Thymus (tissue), 11 donors: ENCODE measurements at regions not wholly inside any gene's neighbourhood (a gene's known extent, or its start where the extent isn't known, plus 50 kb on each side); places are given as distances from the start of the nearest gene placed in this dataset.

Source experiments
- DNase-seq, 9 donors: peaks; one replicate each; pipeline ENCODE4 v3.0.0-alpha.2; 2013; ENCODE audit warnings: low spot score in 9 of 9, low read depth in 6 of 9, missing footprints in 1 of 9
- H3K27ac ChIP-seq, 2 donors: one replicate each; pipeline ENCODE4 v1.5.1; 2013; ENCODE audit warnings: control low read depth in 1 of 2, low read depth in 1 of 2, low read length in 1 of 2, mild to moderate bottlenecking in 1 of 2, moderate library complexity in 1 of 2
- H3K27me3 ChIP-seq, 2 donors: one replicate each; pipeline ENCODE4 v1.5.1; 2013; ENCODE audit warnings: low read length in 1 of 2; ENCODE audit not compliant: control insufficient read depth in 2 of 2, insufficient read depth in 1 of 2
- H3K36me3 ChIP-seq, 2 donors: one replicate each; pipeline ENCODE4 v1.5.1; 2013; ENCODE audit warnings: low read length in 1 of 2, mild to moderate bottlenecking in 1 of 2, moderate library complexity in 1 of 2; ENCODE audit not compliant: control insufficient read depth in 2 of 2, insufficient read depth in 2 of 2
- H3K4me1 ChIP-seq, 2 donors: one replicate each; pipeline ENCODE4 v1.5.1; 2013; ENCODE audit warnings: low read length in 2 of 2; ENCODE audit not compliant: control insufficient read depth in 2 of 2, insufficient read depth in 2 of 2
- H3K4me3 ChIP-seq, 2 donors: one replicate each; pipeline ENCODE4 v1.5.1; 2013; ENCODE audit warnings: low read length in 2 of 2, control low read depth in 1 of 2, mild to moderate bottlenecking in 1 of 2
- H3K9me3 ChIP-seq, 2 donors: one replicate each; pipeline ENCODE4 v1.5.1; 2013; ENCODE audit warnings: low read length in 1 of 2, mild to moderate bottlenecking in 1 of 2; ENCODE audit not compliant: control insufficient read depth in 2 of 2, insufficient read depth in 1 of 2
- WGBS: extraction: QIAGEN DNeasy Blood & Tissue Kit; methylation state at CpG from one replicate; pipeline ENCODE4 v1.1.7; 2013; 5-methylcytosine and 5-hydroxymethylcytosine counted together
- donor health status: healthy.

GRCh38 chr9:27851858-27852257 is 278.6 kb upstream of the C9orf72 start:
- Histone ChIP-seq H3K4me3 (no peak overlapping the region), H3K9me3 (no peaks in the 10 kb centered on the region), H3K27ac (no peak overlapping the region), H3K27me3 (no peaks in the 10 kb centered on the region), H3K4me1 (no peaks in the 10 kb centered on the region), H3K36me3 (no peaks in the 10 kb centered on the region)
- 62% methylated on average over 1 of the region's 1 CpG for WGBS
- DNase-seq, result no peak

- no peaks in the 10 kb centered on the region for H3K9me3 ChIP-seq
- no peak for DNase-seq
- no peak overlapping the region for H3K27ac ChIP-seq
- no peak overlapping the region for H3K4me3 ChIP-seq
- no peaks in the 10 kb centered on the region for H3K27me3 ChIP-seq
- H3K4me1 ChIP-seq, result no peaks in the 10 kb centered on the region
- H3K36me3 ChIP-seq, result no peaks in the 10 kb centered on the region
- 88% methylated on average over 6 of the region's 6 CpGs for WGBS
Observed at GRCh38 chr9:27853529-27853928, 280.2 kb upstream of the C9orf72 start.

GRCh38 chr9:27856054-27856453 is 282.8 kb upstream of the C9orf72 start:
- no peaks in the 10 kb centered on the region for H3K36me3 ChIP-seq

GRCh38 chr9:27856748-27857147 is 283.5 kb upstream of the C9orf72 start:
- WGBS, result 97% methylated on average over 1 of the region's 1 CpG
- Histone ChIP-seq H3K9me3 (no peaks in the 10 kb centered on the region), H3K4me3 (no peak overlapping the region), H3K27me3 (no peaks in the 10 kb centered on the region), H3K27ac (no peak overlapping the region), H3K4me1 (no peaks in the 10 kb centered on the region), H3K36me3 (no peaks in the 10 kb centered on the region)
- no peak for DNase-seq

More at GRCh38 chr9:27856054-27856453, 282.8 kb upstream of the C9orf72 start:
- H3K4me1 ChIP-seq, result no peaks in the 10 kb centered on the region
- no peak overlapping the region for H3K4me3 ChIP-seq
- 70% methylated on average over 2 of the region's 2 CpGs for WGBS
- H3K9me3 ChIP-seq, result no peaks in the 10 kb centered on the region
- DNase-seq, result no peak
- H3K27ac ChIP-seq, result no peak overlapping the region
- H3K27me3 ChIP-seq, result no peaks in the 10 kb centered on the region

- no peak overlapping the region for H3K27ac ChIP-seq
- no peak for DNase-seq
- H3K4me3 ChIP-seq, result no peak overlapping the region
- 63% methylated on average over 3 of the region's 3 CpGs for WGBS
- H3K27me3 ChIP-seq, result no peaks in the 10 kb centered on the region
- no peaks in the 10 kb centered on the region for H3K4me1 ChIP-seq
- no peaks in the 10 kb centered on the region for H3K9me3 ChIP-seq
- H3K36me3 ChIP-seq, result no peaks in the 10 kb centered on the region
Observed at GRCh38 chr9:27861887-27862286, 288.6 kb upstream of the C9orf72 start.

- Histone ChIP-seq H3K27ac (no peak overlapping the region), H3K36me3 (no peaks in the 10 kb centered on the region), H3K4me3 (no peak overlapping the region), H3K9me3 (no peaks in the 10 kb centered on the region), H3K4me1 (no peaks in the 10 kb centered on the region), H3K27me3 (no peaks in the 10 kb centered on the region)
- DNase-seq, result no peak
- 43% methylated on average over 7 of the region's 7 CpGs for WGBS
Observed at GRCh38 chr9:27864644-27865438, 291.6 kb upstream of the C9orf72 start.

- no peaks in the 10 kb centered on the region for H3K4me1 ChIP-seq
- H3K27ac ChIP-seq, result no peak overlapping the region
- no peaks in the 10 kb centered on the region for H3K27me3 ChIP-seq
- H3K36me3 ChIP-seq, result no peaks in the 10 kb centered on the region
- no peak for DNase-seq
- no peaks in the 10 kb centered on the region for H3K9me3 ChIP-seq
- WGBS, result 91% methylated on average over 4 of the region's 4 CpGs
- no peak overlapping the region for H3K4me3 ChIP-seq
Observed at GRCh38 chr9:27866741-27867140, 293.5 kb upstream of the C9orf72 start.

- H3K9me3 ChIP-seq, result no peaks in the 10 kb centered on the region
- no peaks in the 10 kb centered on the region for H3K4me1 ChIP-seq
- H3K27me3 ChIP-seq, result no peaks in the 10 kb centered on the region
- H3K36me3 ChIP-seq, result no peaks in the 10 kb centered on the region
- no peak for DNase-seq
- no peak overlapping the region for H3K27ac ChIP-seq
- WGBS, result 84% methylated on average over 5 of the region's 5 CpGs
- H3K4me3 ChIP-seq, result no peak overlapping the region
Observed at GRCh38 chr9:27870404-27870803, 297.1 kb upstream of the C9orf72 start.

- H3K4me1 ChIP-seq, result no peaks in the 10 kb centered on the region
- no peaks in the 10 kb centered on the region for H3K27me3 ChIP-seq
- WGBS, result 65% methylated on average over 3 of the region's 3 CpGs
Observed at GRCh38 chr9:27880156-27880555, 306.9 kb upstream of the C9orf72 start.

More at GRCh38 chr9:27880156-27880555, 306.9 kb upstream of the C9orf72 start:
- H3K4me3 ChIP-seq, result no peak overlapping the region
- H3K27ac ChIP-seq, result no peak overlapping the region
- no peaks in the 10 kb centered on the region for H3K9me3 ChIP-seq
- no peaks in the 10 kb centered on the region for H3K36me3 ChIP-seq
- DNase-seq, result no peak
